Right lobe of liver (tissue), 6 donors: ENCODE measurements at regions not wholly inside any gene's neighbourhood (a gene's known extent, or its start where the extent isn't known, plus 50 kb on each side); places are given as distances from the start of the nearest gene placed in this dataset.
"Not testable (repeated sequence)": the region's sequence is repeated elsewhere in the genome, so short reads cannot be mapped to it uniquely, and the experiment has no call there.

Experiments
- ATAC-seq, 4 donors: fragments of 200-7000 bp; cut with Tn5 transposase; one replicate each; pipeline ENCODE4 v1.9.1; 2020; ENCODE audit warnings: mild to moderate bottlenecking in 4 of 4, moderate library complexity in 4 of 4
- DNase-seq, 3 donors: peaks; one replicate each; pipeline ENCODE4 v3.0.0-alpha.2; 2020
- H3K27ac ChIP-seq, 3 donors: fragments of 200-600 bp; one replicate each; pipeline ENCODE4 v1.8.0; 2022
- H3K27me3 ChIP-seq, 2 donors: fragments of 200-600 bp; one replicate each; pipeline ENCODE4 v1.8.0; 2022
- H3K36me3 ChIP-seq, 4 donors: fragments of 200-600 bp; sonication (generic) in 1 of 4; one replicate each; pipeline versions ENCODE4 v1.5.1 to v1.8.0; 2017 to 2022; ENCODE audit warnings: control low read depth in 1 of 4
- H3K4me1 ChIP-seq, 4 donors: fragments of 200-600 bp; sonication (generic) in 1 of 4; one replicate each; pipeline versions ENCODE4 v1.5.1 to v1.8.0; 2017 to 2022; ENCODE audit warnings: control low read depth in 1 of 4
- H3K4me3 ChIP-seq, 3 donors: fragments of 200-600 bp; one replicate each; pipeline ENCODE4 v1.8.0; 2022
- H3K9me3 ChIP-seq, 4 donors: fragments of 200-600 bp; sonication (generic) in 1 of 4; one replicate each; pipeline versions ENCODE4 v1.5.1 to v1.8.0; 2017 to 2022; ENCODE audit warnings: control low read depth in 1 of 4
- CTCF ChIP-seq, 4 donors: fragments of 200-600 bp in 3 of 4; fragments of 450-650 bp in 1 of 4; IDR thresholded peaks; one replicate each; pipeline versions ENCODE4 v1.5.1 to v1.8.0; 2016 to 2022; ENCODE audit warnings: antibody characterized with exemption in 4 of 4, mild to moderate bottlenecking in 2 of 4
- POLR2A ChIP-seq: fragments of 450-650 bp; IDR thresholded peaks from one replicate; pipeline ENCODE4 v1.6.1; 2017; ENCODE audit warnings: antibody characterized with exemption, mild to moderate bottlenecking
- WGBS: methylation state at CpG from one replicate; pipeline ENCODE4 v1.1.6; 2018; ENCODE audit warnings: low coverage, low lambda C conversion rate; ENCODE audit not compliant: insufficient coverage; ENCODE audit errors: missing lambda C conversion rate; 5-methylcytosine and 5-hydroxymethylcytosine counted together
- intact Hi-C, 2 donors: fragments of 100-400 bp; cut with DNase I; formaldehyde crosslinking; loops; one replicate each; pipeline versions ENCODE4 v1.11.2 to v1.14.1; 2022
- donor health status: DM: no; HTN: yes; CAD: no.
- donor health status: DM: no; HTN: no; CAD: no.
- donor health status: DM: no; HTN: no; CAD: no.
- donor health status: DM: no; HTN: yes; CAD: no.
- donor health status: DM: no; HTN: yes; CAD: no.

DNA sequence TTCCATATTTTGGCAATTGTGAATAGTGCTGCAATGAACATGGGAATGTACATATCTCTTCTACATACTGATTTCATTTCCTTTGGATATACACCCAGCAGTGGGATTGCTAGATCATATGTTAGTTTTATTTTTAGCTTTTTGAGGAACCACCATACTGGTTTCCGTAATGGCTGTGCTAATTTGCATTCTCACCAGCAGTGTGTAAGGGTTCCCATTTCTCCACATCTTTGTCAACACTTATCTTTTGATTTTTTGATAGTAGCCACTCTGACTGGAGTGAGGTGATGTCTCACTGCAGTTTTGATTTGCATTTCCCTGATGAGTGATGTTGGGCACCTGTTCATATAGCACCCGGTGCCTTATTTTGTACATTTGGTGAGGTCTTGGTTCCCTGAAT lies 519.6 kb downstream of the REEP3 start:
- H3K4me3 ChIP-seq = no peak overlapping the region
- 33% methylated on average over 2 of the region's 2 CpGs for WGBS
- no peaks in the 10 kb centered on the region for H3K36me3 ChIP-seq
- H3K4me1 ChIP-seq = peaks cover 0 to 18% (median 9%) of the 10 kb centered on the region in 4 donors
- H3K27ac ChIP-seq = no peak overlapping the region
- no peaks in the 10 kb centered on the region for H3K9me3 ChIP-seq
- no peak for DNase-seq
- H3K27me3 ChIP-seq = no peaks in the 10 kb centered on the region
- ATAC-seq = no peak
- TF ChIP-seq POLR2A (no peak), CTCF (IDR thresholded peaks at IDR 0.05) (no peak)
- intact Hi-C loops = no loop called here

- Histone ChIP-seq H3K9me3 (no peaks in the 10 kb centered on the region), H3K4me3 (peak overlapping the region in 2 of 3 donors; percentile 29 to 60), H3K27ac (peak overlapping the region in 1 of 3 donors; percentile 33), H3K36me3 (no peaks in the 10 kb centered on the region), H3K4me1 (peaks cover 0 to 18% (median 9%) of the 10 kb centered on the region in 4 donors), H3K27me3 (no peaks in the 10 kb centered on the region)
- intact Hi-C loops = no loop called here
- DNase-seq = peak; percentile 73 to 84 (median 82)
- TF ChIP-seq POLR2A (no peak), CTCF (IDR thresholded peaks at IDR 0.05) (peak in 3 of 4 donors; percentile 100)
- WGBS = 4% methylated on average over 4 of the region's 43 CpGs
- ATAC-seq = peak; percentile 96 to 98 (median 97)
Measured at GRCh38 chr10:64041185-64041988, 520.2 kb downstream of the REEP3 start.

GRCh38 chr10:64041989-64042490 lies 520.8 kb downstream of the REEP3 start:
- H3K27me3 ChIP-seq = no peaks in the 10 kb centered on the region
- peaks cover 0 to 18% (median 9%) of the 10 kb centered on the region in 4 donors for H3K4me1 ChIP-seq
- ATAC-seq = peak in 1 of 4 donors; percentile 3
- H3K9me3 ChIP-seq = no peaks in the 10 kb centered on the region
- no CpG with 5 or more reads among the region's 19 CpGs for WGBS
- TF ChIP-seq POLR2A = no peak
- TF ChIP-seq CTCF (IDR thresholded peaks at IDR 0.05) = no peak
- no peak overlapping the region for H3K4me3 ChIP-seq
- no peaks in the 10 kb centered on the region for H3K36me3 ChIP-seq
- DNase-seq = peak in 1 of 3 donors; percentile 57
- intact Hi-C loops = no loop called here
- no peak overlapping the region for H3K27ac ChIP-seq

GRCh38 chr10:64044098-64044497 lies 522.9 kb downstream of the REEP3 start:
- intact Hi-C loops = no loop called here
- DNase-seq (no peak), ATAC-seq (peak; percentile 45 to 76 (median 57))
- H3K27ac ChIP-seq = peak overlapping the region in 1 of 3 donors; percentile 55
- H3K4me1 ChIP-seq = peaks cover 0 to 18% (median 9%) of the 10 kb centered on the region in 4 donors
- no peaks in the 10 kb centered on the region for H3K9me3 ChIP-seq
- no peak for TF ChIP-seq POLR2A
- TF ChIP-seq CTCF (IDR thresholded peaks at IDR 0.05) = no peak
- no peak overlapping the region for H3K4me3 ChIP-seq
- H3K27me3 ChIP-seq = no peaks in the 10 kb centered on the region
- 31% methylated on average over 2 of the region's 2 CpGs for WGBS
- no peaks in the 10 kb centered on the region for H3K36me3 ChIP-seq

- H3K27ac ChIP-seq, H3K4me3 ChIP-seq, intact Hi-C loops, H3K9me3 ChIP-seq, ATAC-seq, H3K36me3 ChIP-seq, DNase-seq, H3K27me3 ChIP-seq: not testable (repeated sequence)
- peaks cover 0 to 18% (median 9%) of the 10 kb centered on the region in 4 donors for H3K4me1 ChIP-seq
- 75% methylated on average over 11 of the region's 16 CpGs for WGBS
Measured at GRCh38 chr10:64044957-64045632, 523.9 kb downstream of the REEP3 start.
